Lung microvascular endothelial cell (primary cell): ENCODE measurements at regions not wholly inside any gene's neighbourhood (a gene's known extent, or its start where the extent isn't known, plus 50 kb on each side); places are given as distances from the start of the nearest gene placed in this dataset.
"Not testable (repeated sequence)": the region's sequence is repeated elsewhere in the genome, so short reads cannot be mapped to it uniquely, and the experiment has no call there.

Source experiments
- DNase-seq, 2 donors: peaks; one replicate each; pipeline versions ENCODE4 v3.0.0 to v3.0.0-alpha.2; 2010; ENCODE audit warnings: low read depth in 2 of 2

GRCh38 chr5:52255308-52255707, 532.4 kb upstream of the ITGA1 start:
- DNase-seq = no peak

GRCh38 chr5:52262844-52263243, 524.9 kb upstream of the ITGA1 start:
- DNase-seq = no peak

- no peak for DNase-seq
Observed at GRCh38 chr5:52269401-52269800, 518.3 kb upstream of the ITGA1 start.

GRCh38 chr5:52269859-52270258, 517.9 kb upstream of the ITGA1 start:
- DNase-seq = no peak

GRCh38 chr5:52275639-52276038, 512.1 kb upstream of the ITGA1 start:
- no peak for DNase-seq

- no peak for DNase-seq
Observed at GRCh38 chr5:52277101-52277500, 510.6 kb upstream of the ITGA1 start.

GRCh38 chr5:52282647-52283046, 505.1 kb upstream of the ITGA1 start:
- no peak for DNase-seq

- no peak for DNase-seq
Observed at GRCh38 chr5:52283221-52283620, 504.5 kb upstream of the ITGA1 start.

GRCh38 chr5:52300703-52301372, 486.9 kb upstream of the ITGA1 start:
- no peak for DNase-seq

- DNase-seq = not testable (repeated sequence)
Observed at GRCh38 chr5:52304816-52305215, 482.9 kb upstream of the ITGA1 start.

- DNase-seq = no peak
Observed at GRCh38 chr5:52328220-52328806, 459.4 kb upstream of the ITGA1 start.

GRCh38 chr5:52331725-52332124, 456.0 kb upstream of the ITGA1 start:
- no peak for DNase-seq

- DNase-seq = no peak
Observed at GRCh38 chr5:52334367-52334766, 453.3 kb upstream of the ITGA1 start.

GRCh38 chr5:52339285-52339684, 448.4 kb upstream of the ITGA1 start:
- DNase-seq = no peak

- DNase-seq = peak in 1 of 2 donors; percentile 1
Observed at GRCh38 chr5:52342361-52342760, 445.4 kb upstream of the ITGA1 start.

GRCh38 chr5:52356311-52356918, 431.3 kb upstream of the ITGA1 start:
- peak; percentile 2 to 11 for DNase-seq

- DNase-seq = no peak
Observed at GRCh38 chr5:52359261-52359660, 428.5 kb upstream of the ITGA1 start.

GRCh38 chr5:52360985-52361384, 426.7 kb upstream of the ITGA1 start:
- DNase-seq = no peak

GRCh38 chr5:52374286-52374685, 413.4 kb upstream of the ITGA1 start:
- no peak for DNase-seq

GRCh38 chr5:52375969-52376368, 411.7 kb upstream of the ITGA1 start:
- DNase-seq = no peak

- no peak for DNase-seq
Observed at GRCh38 chr5:52376592-52376991, 411.1 kb upstream of the ITGA1 start.

- DNase-seq = no peak
Observed at GRCh38 chr5:52378237-52378636, 409.5 kb upstream of the ITGA1 start.

- DNase-seq = no peak
Observed at GRCh38 chr5:52388349-52388748, 399.4 kb upstream of the ITGA1 start.
